ENCODE measurements at regions not wholly inside any gene's neighbourhood (a gene's known extent, or its start where the extent isn't known, plus 50 kb on each side); places are given as distances from the start of the nearest gene placed in this dataset.

GRCh38 chr6:9087470-9087869 lies 652.1 kb upstream of the SLC35B3 start:
- TF ChIP-seq REST (IDR thresholded peaks at IDR 0.05; ENCODE audit: insufficient read depth in 1 of 2, low read depth in 2 of 2, low read length in 2 of 2) (no peak), TAF1 (IDR thresholded peaks at IDR 0.05; ENCODE audit: borderline replicate concordance, insufficient read depth, low read length) (no peak), SIN3A (IDR thresholded peaks at IDR 0.05; ENCODE audit: borderline replicate concordance, insufficient read depth, low read length) (no peak), POLR2AphosphoS5 (IDR thresholded peaks at IDR 0.05; ENCODE audit: low read depth, low read length) (no peak), FOXP2 (optimal IDR thresholded peaks at IDR 0.05; ENCODE audit: borderline replicate concordance, extremely low read depth, extremely low read length, insufficient read depth) (no peak)

Measured in PFSK-1 (cell line).